ENCODE measurements at regions not wholly inside any gene's neighbourhood (a gene's known extent, or its start where the extent isn't known, plus 50 kb on each side); places are given as distances from the start of the nearest gene placed in this dataset.

GRCh38 chr1:169024800-169025271 lies 81.7 kb upstream of the ATP1B1 start:
- no peak for DNase-seq
- no peak overlapping the region for H3K4me3 Mint-ChIP-seq (ENCODE audit: low read depth, unreplicated experiment)
- no peak overlapping the region for H3K27ac Mint-ChIP-seq (ENCODE audit: unreplicated experiment)
- peaks cover 4% of the 10 kb centered on the region for H3K4me1 Mint-ChIP-seq (ENCODE audit: low read depth, unreplicated experiment)
- H3K27me3 Mint-ChIP-seq (ENCODE audit: unreplicated experiment), result no peaks in the 10 kb centered on the region
- TF ChIP-seq, protein P1, sequence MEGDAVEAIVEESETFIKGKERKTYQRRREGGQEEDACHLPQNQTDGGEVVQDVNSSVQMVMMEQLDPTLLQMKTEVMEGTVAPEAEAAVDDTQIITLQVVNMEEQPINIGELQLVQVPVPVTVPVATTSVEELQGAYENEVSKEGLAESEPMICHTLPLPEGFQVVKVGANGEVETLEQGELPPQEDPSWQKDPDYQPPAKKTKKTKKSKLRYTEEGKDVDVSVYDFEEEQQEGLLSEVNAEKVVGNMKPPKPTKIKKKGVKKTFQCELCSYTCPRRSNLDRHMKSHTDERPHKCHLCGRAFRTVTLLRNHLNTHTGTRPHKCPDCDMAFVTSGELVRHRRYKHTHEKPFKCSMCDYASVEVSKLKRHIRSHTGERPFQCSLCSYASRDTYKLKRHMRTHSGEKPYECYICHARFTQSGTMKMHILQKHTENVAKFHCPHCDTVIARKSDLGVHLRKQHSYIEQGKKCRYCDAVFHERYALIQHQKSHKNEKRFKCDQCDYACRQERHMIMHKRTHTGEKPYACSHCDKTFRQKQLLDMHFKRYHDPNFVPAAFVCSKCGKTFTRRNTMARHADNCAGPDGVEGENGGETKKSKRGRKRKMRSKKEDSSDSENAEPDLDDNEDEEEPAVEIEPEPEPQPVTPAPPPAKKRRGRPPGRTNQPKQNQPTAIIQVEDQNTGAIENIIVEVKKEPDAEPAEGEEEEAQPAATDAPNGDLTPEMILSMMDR (IDR thresholded peaks at IDR 0.05; ENCODE audit: unreplicated experiment), result no peak
- H3K36me3 Mint-ChIP-seq (ENCODE audit: insufficient read depth, unreplicated experiment), result no peaks in the 10 kb centered on the region
- intact Hi-C loops (cut with micrococcal nuclease; ENCODE audit: unreplicated experiment), result no loop called here
- H3K9me3 Mint-ChIP-seq (ENCODE audit: low read depth, unreplicated experiment), result peaks cover 7% of the 10 kb centered on the region
- BruUV-seq (replicated peaks), result no TSS peak
- CTCF ChIA-PET, result no interaction called here

- no peaks in the 10 kb centered on the region for H3K4me1 Mint-ChIP-seq (ENCODE audit: low read depth, unreplicated experiment)
- no peak overlapping the region for H3K4me3 Mint-ChIP-seq (ENCODE audit: low read depth, unreplicated experiment)
- CTCF ChIA-PET, result no interaction called here
- TF ChIP-seq, protein P1 (IDR thresholded peaks at IDR 0.05; ENCODE audit: unreplicated experiment), result no peak
- peaks cover 7% of the 10 kb centered on the region for H3K9me3 Mint-ChIP-seq (ENCODE audit: low read depth, unreplicated experiment)
- no peak for DNase-seq
- BruUV-seq (replicated peaks), result no TSS peak
- intact Hi-C loops (cut with micrococcal nuclease; ENCODE audit: unreplicated experiment), result no loop called here
- no peaks in the 10 kb centered on the region for H3K36me3 Mint-ChIP-seq (ENCODE audit: insufficient read depth, unreplicated experiment)
- H3K27me3 Mint-ChIP-seq (ENCODE audit: unreplicated experiment), result no peaks in the 10 kb centered on the region
- no peak overlapping the region for H3K27ac Mint-ChIP-seq (ENCODE audit: unreplicated experiment)
These were observed 81.1 kb upstream of the ATP1B1 start for GRCh38 chr1:169025412-169025811.

DNA sequence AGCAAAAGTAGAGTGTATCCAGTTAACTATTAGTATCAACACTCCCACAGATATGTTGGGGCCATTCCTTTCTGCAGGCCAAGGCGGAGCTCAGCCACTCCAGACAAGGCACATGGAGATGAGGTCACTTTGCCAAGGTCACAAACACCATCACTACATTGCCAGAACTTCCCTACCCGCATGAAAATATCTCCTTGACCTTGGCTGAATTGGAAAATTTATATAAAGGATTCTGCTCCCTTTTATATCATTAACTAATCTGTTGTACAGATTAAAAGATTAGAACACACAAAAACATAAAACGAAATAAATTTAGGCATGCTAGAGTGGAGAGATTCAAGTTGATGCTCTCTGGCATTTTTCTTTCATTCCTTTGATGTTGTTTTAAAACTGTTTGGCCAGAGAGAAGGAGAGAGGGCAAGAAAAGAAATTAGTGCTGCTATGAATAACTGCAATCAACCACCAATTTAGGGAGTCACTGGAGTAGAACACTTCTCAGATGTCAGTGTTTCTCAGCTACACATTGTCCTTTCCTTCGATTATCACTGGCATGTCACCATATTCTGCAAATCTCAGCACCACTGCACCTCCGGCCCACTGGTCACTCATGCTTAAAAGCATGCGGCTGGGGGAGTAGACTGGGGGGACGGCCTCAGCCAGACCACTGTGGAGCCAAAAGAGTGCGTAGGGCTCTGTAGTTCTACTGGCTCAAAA lies 78.7 kb upstream of the ATP1B1 start:
- no TSS peak for BruUV-seq (replicated peaks)
- H3K27ac Mint-ChIP-seq (ENCODE audit: unreplicated experiment), result no peak overlapping the region
- H3K27me3 Mint-ChIP-seq (ENCODE audit: unreplicated experiment), result no peaks in the 10 kb centered on the region

GRCh38 chr1:169031566-169032224 lies 74.8 kb upstream of the ATP1B1 start:
- CTCF ChIA-PET, result no interaction called here
- H3K27me3 Mint-ChIP-seq (ENCODE audit: unreplicated experiment), result no peaks in the 10 kb centered on the region

More for the DNA sequence above, 78.7 kb upstream of the ATP1B1 start:
- intact Hi-C loops (cut with micrococcal nuclease; ENCODE audit: unreplicated experiment), result no loop called here
- TF ChIP-seq, protein P1 (IDR thresholded peaks at IDR 0.05; ENCODE audit: unreplicated experiment), result no peak
- no peaks in the 10 kb centered on the region for H3K36me3 Mint-ChIP-seq (ENCODE audit: insufficient read depth, unreplicated experiment)
- no peak overlapping the region for H3K4me3 Mint-ChIP-seq (ENCODE audit: low read depth, unreplicated experiment)
- no peaks in the 10 kb centered on the region for H3K4me1 Mint-ChIP-seq (ENCODE audit: low read depth, unreplicated experiment)
- peaks cover 4% of the 10 kb centered on the region for H3K9me3 Mint-ChIP-seq (ENCODE audit: low read depth, unreplicated experiment)
- no peak for DNase-seq
- CTCF ChIA-PET, result no interaction called here

More at GRCh38 chr1:169031566-169032224, 74.8 kb upstream of the ATP1B1 start:
- Mint-ChIP-seq H3K36me3 (ENCODE audit: insufficient read depth, unreplicated experiment) (no peaks in the 10 kb centered on the region), H3K4me1 (ENCODE audit: low read depth, unreplicated experiment) (no peaks in the 10 kb centered on the region), H3K4me3 (ENCODE audit: low read depth, unreplicated experiment) (no peak overlapping the region), H3K9me3 (ENCODE audit: low read depth, unreplicated experiment) (no peaks in the 10 kb centered on the region), H3K27ac (ENCODE audit: unreplicated experiment) (no peak overlapping the region)
- TF ChIP-seq, protein P1 (IDR thresholded peaks at IDR 0.05; ENCODE audit: unreplicated experiment), result no peak
- intact Hi-C loops (cut with micrococcal nuclease; ENCODE audit: unreplicated experiment), result no loop called here
- BruUV-seq (replicated peaks), result no TSS peak
- DNase-seq, result no peak

All from Calu3 (cell line).